Esophagus squamous epithelium (tissue), 4 donors: ENCODE measurements at regions not wholly inside any gene's neighbourhood (a gene's known extent, or its start where the extent isn't known, plus 50 kb on each side); places are given as distances from the start of the nearest gene placed in this dataset.

Experiments
- POLR2A ChIP-seq, 4 donors: fragments of 450-650 bp; IDR thresholded peaks; one replicate each; pipeline ENCODE4 v1.6.1; 2017; ENCODE audit warnings: antibody characterized with exemption in 4 of 4, mild to moderate bottlenecking in 4 of 4, moderate library complexity in 3 of 4
- TF ChIP-seq, protein P1 (sequence below), 6 experiments: fragments of 450-650 bp in 4 of 6; fragments of 200-600 bp in 2 of 6; sonication (generic) in 2 of 6; IDR thresholded peaks; one replicate each; pipeline ENCODE4 v1.5.1; 2016 to 2019; ENCODE audit warnings: antibody characterized with exemption in 6 of 6, mild to moderate bottlenecking in 4 of 6, moderate library complexity in 4 of 6

DNA sequence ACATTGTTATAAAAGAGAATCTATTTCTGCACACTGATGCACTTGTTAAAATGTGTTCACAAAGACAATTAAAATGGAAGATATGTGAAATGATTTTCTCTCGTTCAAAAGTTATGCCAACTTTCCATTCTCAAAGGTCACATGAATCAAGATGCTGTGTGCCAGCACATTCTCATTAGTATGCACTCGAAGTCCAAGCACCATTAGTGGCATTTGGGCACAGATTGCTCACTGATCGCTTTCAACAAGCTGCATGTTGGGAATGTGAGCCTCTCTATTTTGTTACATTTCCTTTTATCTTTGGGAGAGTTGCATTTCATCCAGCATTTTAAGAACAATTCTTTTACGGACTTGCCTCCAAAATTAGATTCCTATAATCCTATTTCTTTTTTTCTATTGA, 398.9 kb downstream of the FBXO15 start:
- TF ChIP-seq POLR2A (IDR thresholded peaks at IDR 0.05) = no peak
- TF ChIP-seq, protein P1, sequence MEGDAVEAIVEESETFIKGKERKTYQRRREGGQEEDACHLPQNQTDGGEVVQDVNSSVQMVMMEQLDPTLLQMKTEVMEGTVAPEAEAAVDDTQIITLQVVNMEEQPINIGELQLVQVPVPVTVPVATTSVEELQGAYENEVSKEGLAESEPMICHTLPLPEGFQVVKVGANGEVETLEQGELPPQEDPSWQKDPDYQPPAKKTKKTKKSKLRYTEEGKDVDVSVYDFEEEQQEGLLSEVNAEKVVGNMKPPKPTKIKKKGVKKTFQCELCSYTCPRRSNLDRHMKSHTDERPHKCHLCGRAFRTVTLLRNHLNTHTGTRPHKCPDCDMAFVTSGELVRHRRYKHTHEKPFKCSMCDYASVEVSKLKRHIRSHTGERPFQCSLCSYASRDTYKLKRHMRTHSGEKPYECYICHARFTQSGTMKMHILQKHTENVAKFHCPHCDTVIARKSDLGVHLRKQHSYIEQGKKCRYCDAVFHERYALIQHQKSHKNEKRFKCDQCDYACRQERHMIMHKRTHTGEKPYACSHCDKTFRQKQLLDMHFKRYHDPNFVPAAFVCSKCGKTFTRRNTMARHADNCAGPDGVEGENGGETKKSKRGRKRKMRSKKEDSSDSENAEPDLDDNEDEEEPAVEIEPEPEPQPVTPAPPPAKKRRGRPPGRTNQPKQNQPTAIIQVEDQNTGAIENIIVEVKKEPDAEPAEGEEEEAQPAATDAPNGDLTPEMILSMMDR (IDR thresholded peaks at IDR 0.05) = no peak
